HG02938 (cell line): ENCODE measurements at regions not wholly inside any gene's neighbourhood (a gene's known extent, or its start where the extent isn't known, plus 50 kb on each side); places are given as distances from the start of the nearest gene placed in this dataset.
"Not testable (repeated sequence)": the region's sequence is repeated elsewhere in the genome, so short reads cannot be mapped to it uniquely, and the experiment has no call there.

Source experiments
- ATAC-seq: cut with Tn5 transposase; IDR thresholded peaks from one replicate; pipeline ENCODE4 v1.9.1; 2021; ENCODE audit warnings: mild to moderate bottlenecking, moderate library complexity; ENCODE audit not compliant: unreplicated experiment

DNA sequence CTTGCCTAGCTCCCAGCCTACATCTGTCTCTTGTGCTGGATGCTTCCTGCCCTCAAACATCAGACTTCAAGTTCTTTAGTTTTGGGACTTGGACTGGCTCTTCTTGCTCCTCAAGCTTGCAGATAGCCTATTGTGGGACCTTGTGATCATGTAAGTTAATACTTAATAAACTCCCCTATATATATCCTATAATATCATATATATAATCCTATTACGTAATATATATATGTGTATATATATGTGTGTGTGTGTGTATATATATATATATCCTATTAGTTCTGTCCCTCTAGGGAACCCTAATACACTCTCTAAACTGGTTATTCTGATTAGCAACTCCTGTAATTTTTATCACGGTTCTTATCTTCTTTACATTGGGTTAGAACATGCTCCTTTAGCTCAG lies 274.9 kb upstream of the USP25 start:
- ATAC-seq = not testable (repeated sequence)

DNA sequence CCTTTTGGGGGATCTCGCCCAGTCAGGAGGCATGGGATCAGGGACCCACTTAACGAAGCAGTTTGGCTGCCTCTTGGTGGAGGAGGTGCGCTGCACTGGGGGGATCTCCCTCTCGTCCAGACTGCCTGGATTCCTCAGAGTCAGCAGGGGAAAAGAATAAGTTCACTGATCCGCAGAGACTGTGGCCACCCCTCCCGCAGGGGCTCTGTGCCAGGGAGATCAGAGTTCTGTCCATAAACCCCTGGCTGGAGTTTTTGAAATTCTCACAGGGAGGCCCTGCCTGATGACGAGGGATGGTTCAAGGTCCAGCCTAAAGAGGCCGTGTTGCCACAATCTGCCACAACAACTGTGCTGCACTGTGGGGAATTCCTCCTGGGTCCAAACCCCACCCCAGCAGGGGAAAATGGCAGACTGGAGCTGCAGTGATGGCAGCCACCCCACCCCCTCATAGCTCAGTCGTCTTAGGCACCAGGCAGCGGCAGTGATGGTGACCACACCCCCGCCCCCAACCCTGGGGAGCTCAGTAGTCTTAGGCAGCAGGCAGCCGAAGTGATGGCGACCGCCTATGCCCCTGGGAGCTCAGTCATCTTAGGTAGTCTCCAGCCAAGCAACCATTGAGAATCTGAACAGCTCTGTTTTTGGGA lies 273.8 kb upstream of the USP25 start:
- no peak for ATAC-seq

DNA sequence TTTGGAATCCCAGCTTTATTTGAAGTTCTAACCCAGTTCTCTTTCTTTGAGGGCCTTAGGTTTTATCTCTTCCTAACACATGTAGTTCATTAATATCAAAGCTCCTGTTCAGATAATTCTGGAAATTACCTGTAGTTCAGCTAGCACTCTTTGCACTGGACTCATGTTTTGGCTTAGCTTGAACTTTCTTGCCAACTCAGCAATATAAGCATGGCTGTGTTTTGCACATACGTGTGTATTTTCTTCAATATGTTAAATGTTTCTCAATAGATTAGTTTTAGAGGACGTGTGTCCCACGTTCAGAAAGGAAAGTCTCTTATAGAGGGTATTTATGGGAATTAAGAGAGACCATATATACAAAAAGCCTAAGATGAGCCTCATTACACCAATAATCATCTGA lies 271.8 kb upstream of the USP25 start:
- ATAC-seq = no peak

DNA sequence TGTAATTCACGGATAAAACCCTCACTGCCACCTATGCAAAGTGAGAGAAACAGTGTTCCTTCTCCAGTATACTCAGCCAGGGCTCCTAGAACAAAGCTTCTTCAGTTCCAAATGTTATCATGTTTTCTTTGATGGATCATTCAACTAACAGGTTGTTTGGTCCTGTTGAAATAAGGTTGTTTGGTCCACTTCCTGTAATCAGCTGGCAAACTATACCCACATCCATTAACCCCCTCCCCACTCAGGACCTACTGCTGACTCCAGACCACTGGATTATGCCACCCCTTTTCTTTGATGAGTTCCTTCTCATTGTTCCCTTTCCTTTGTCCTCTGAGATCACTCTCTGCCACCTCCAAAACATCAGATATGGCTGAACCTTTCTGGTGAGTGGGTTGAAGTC lies 267.7 kb upstream of the USP25 start:
- no peak for ATAC-seq

DNA sequence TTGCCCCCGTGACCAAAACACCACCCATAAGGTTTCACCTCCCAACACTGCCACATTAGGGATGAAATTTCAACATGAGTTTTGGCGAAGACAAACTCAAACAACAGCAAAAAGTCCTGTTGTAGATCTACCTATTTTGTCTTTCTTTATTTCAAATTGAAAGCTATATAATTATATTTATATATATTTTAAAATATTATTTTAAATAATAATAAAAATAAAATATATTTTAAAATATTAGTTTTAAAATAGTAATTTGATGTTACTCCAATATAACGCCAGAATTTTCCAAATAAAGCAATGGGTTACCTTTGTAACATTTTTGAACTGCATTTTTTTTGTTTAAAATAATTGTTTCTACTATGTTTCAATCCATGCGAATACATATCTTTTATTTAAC lies 263.5 kb upstream of the USP25 start:
- ATAC-seq = no peak

DNA sequence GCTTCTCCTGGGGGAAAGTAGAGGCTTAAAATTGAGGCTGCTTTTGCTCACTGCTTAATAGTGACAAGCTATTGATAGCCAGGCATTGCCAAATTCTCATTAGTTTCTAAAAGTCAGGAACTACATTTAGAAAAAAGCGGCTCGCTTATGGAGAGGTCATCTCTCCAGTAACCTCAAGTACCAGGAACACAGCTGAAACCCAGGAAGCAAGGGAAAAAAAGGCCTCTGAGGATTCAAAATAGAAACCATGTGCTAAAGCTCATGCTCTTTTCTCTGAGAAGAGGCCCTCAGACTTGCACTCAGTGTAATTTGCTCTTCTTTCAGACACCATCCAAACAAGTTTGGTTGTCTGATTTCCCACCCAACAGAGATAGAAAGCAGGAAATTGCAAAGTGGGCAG lies 261.4 kb upstream of the USP25 start:
- no peak for ATAC-seq

DNA sequence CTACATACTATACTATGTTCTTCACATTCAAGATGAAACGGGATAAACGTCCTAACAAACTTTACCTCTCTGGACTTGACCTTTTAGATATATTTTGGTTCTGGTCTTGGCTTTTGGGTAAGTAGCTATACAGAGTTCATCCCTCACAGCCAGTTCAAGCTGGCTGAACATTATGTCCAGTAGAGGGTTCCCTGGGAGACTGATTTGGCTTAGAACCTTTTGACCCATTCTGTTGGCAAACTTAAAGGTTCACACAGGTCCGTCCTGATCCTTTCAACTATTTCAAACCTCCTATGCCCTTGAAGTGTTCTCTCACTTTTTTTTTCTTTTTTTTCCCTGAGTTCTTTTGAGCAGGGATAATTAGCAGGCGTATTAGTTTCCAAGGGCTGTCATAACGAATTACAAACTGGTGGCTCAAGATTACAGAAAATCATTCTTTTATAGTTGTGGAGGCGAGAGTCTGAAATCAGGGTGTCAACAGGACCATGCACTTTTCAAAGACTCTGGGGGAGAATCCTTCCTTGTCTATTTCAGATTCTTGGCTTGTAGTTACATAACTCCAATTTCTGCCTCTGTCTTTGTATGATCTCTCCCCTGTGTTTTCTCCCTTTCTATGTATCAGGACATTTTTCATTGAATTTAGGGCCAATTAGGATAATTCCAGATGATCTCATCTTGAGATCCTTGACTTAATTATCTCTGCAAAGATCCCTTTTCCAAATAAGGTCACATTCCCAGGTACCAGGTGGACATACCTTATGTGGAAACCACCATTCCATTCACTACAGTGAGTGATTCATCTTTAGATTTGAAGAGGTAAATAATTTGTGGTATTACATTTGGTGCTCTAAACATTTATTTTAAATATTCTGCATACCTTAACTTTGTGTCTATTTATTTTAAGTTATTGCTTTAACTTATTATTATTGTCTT lies 257.4 kb upstream of the USP25 start:
- ATAC-seq = no peak

DNA sequence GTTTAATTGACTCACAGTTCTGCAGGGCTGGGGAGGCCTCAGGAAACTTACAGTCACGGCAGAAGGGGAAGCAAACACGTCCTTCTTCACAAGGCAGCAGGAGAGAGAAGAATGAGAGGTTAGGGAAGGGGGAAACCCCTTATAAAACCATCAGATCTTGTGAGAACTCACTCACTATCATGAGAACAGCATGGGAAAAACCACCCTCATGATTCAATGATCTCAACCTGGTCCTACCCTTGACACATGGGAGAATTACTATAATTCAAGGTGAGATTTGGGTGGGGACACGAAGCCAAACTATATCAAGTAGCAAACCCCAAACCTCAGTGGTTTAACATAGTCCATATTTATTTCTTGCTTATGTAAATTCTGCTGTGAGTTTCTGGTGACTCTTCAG lies 252.0 kb upstream of the USP25 start:
- not testable (repeated sequence) for ATAC-seq

DNA sequence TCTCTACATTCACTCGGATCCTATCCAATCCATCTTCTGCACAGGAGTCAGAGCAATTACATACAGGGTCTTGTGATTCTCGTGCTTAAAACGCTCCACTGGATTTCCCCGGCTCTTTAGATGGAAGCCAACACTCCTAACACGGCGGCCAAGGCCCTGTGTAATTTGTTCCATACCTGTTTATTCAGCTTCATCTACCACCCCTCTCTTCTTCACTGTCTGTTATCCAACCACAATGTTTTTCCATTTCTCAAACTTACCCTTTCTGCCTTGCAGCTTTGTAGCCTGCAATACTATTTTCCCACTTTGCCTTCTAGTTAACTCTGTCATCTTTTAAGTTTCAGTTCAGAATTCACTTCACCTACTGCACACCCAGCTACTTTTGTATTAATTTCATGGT lies 249.6 kb upstream of the USP25 start:
- no peak for ATAC-seq

DNA sequence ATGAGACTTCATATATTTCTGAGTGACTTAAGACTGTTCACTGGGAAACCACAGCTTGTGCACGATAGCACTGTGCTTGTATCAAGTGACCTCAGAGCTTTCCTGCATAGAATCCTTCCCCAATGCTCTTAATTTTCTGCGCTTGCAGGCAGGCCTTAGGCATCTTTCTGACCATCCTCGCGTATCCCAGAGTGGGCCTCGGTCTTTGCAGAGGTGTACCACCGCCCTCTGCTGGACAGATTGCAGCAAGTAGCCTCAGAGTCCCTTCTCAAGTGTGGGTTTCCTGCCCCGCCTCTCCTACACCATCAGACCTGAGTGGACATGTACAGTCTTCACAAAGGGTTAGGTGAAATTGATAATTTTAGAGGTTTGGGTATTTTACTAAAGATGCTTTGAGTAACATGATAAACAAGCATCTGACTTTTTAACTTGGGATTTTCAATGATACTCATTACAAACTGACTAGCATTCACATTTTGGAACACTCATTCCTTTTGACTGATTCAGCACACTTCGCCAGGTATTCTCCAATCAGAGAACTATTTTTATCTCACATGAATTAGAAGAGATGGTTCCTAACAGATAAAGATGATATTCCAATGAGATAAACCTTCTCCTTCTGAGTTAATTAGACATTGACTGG lies 246.5 kb upstream of the USP25 start:
- ATAC-seq = peak; percentile 97

DNA sequence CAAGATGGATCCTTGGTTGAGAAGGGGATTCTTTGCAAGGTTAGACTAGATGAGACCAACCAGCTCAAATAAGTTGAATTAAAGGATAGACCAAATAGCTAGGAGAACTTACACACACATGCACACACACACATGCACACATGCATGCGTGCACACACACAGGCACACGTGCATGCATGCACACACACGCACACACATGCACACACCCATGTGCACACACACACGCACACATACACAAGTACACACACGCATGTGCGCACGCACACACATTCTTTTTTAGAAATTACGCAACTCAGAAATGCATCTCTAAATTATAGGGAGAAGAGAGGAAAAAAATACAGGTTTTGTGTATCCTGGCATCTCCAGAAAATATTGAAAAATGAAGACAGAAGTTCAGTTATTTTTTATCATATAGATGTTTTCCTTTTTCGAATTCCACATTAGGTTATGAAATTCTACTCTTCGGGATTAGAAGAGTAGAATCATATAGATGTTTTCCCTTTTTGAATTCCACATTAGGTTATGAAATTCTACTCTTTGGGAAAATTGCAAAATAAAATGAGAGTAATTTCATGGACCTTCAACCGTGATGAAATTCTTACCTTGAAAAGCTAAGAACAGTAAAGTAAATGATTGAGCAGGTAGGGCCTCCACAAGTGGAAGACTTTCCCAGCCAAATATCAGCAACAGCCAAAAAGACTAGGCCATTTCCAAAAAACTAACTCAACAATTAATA lies 243.2 kb upstream of the USP25 start:
- ATAC-seq = no peak

DNA sequence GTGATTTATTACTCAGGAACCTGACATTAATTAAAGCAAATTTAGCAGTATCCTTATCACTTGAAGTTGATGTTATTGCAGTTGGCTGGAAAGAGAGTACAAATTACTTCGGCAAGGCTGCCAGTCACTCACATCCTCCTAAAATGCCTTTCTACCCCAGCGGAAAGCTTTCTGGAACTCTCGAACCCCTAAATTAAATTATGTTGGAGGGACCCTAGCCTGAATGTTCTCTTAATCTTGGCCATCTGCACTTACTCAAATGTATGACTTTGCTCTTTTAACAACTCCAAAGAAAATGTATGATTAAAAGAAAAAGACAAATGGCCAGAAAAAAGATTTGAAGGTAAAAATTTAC lies 242.6 kb upstream of the USP25 start:
- ATAC-seq = no peak

DNA sequence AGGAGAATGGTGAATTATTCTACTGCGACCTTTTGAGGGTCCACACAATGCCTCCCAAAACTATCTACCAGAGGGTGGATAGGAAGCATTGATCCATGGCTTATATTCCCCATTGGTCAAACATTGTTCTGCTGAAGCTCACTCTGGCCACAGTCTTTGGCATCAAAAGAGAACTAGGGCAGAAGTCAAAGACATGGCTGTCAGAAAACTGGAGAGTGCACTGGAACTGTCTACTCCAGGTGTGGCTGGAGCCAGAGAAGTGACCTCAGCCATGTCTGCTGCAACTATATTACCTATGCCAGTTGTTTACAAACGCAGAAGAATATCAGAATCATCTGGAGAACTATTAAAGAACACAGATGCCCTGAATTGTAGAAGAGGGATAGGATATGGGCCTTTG lies 238.7 kb upstream of the USP25 start:
- ATAC-seq = no peak

DNA sequence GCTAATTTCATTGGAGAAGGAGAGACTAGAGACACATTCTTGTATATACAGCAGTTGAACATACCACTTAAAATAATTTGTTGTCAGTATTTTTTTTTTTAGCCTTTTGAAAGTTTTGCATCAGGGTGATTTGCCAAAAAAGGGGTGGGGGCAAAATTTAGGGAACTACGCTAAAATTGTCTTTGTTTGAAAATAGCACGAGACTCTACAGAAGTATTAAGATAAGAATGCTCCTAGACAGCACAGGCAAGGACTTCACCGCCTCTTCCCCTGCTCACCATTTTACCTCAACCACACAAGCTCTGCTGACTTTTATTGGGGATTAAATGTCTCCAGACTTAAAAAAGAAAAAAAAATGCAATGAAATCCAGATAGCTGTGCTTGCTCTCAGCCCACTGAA lies 236.1 kb upstream of the USP25 start:
- ATAC-seq = no peak

DNA sequence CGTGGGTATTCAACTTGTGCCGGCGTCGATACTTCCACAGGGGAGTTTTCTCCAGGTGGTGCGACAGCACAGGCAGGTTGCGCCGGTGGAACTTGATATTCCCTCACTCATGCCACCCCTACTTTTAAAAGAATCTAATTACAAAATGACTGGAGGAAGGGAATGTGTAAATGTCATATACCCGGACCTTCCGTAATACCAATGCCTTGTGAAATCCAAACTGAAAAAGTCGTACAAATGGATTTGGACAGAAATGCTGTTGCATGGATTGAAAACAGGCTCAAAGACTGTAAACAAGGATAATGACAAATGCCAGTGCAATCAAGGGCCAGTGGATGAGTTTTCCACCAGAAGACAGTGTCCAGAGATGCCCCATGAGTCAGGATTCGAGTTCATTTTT lies 235.3 kb upstream of the USP25 start:
- ATAC-seq = no peak

DNA sequence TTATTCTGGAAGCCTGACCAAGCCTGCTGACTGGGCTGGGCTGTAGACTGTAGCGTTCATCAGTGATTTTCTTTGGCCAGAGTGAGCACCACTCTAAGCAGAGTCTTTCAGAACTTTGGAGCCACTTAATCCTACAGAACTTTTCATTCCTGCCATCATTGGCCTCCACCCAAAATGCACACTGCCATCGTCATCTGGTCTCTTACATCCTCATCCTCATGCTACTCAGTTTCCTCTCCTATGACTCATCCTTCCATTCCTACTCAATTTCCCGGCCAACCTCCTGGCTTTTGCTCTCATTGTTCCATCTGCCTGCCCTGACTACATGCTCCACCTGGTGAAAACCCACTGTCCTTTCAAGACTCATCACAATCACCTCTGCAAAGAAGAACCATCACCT lies 233.8 kb upstream of the USP25 start:
- ATAC-seq = no peak

DNA sequence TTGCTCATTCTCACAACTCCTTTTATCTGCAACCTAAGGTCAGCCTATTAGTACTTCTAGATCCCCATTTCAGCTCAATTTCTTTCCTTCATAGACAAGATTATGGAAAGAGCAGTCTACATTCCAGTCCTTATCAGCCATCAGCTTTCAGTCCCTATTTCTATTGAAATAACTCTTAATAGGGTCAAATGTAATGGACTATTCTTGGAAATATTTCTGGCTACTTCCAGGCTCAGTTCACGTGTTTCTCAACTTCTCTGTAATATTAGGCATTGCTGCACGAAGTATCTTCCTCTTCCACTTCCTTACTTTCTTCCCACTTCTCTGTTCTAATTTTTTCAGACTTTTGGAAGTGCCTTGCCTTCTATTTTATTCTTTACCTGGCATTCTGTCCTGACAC lies 232.9 kb upstream of the USP25 start:
- no peak for ATAC-seq

DNA sequence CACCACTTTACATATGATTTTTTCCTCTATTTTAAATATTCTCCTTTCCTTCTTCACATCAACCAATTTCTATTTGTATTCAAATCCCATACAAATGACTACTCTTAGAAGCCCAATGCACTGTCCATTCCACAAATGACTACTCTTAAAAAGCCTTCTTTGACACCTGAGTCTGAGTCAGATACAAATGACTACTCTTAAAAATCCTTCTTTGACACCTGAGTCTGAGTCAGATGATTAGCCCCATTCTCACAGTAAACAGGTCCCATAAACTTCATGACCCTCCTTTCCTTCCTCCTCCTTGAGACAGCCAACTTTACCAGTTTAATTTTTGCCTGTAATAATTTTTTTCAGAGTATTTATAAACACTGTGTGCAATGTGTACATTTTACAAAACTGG lies 231.3 kb upstream of the USP25 start:
- no peak for ATAC-seq

DNA sequence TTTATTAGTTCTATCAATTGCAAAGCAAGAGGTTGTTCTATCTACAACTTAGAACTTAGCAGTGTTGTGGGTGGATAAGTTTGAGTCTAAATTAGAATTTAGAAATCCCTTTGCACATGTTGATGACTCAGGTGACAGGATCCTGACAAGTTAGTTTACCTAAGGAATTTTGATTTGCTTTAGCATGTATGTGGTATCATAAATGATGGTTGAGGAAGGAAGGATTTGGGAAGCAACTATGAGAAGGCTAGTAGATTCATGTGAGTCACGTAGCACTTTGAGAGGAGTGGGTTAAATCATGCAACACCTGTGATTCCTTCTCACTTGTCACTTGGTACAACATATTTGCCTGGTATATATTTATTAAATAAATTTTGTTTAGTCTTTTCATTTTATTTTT lies 223.7 kb upstream of the USP25 start:
- no peak for ATAC-seq

DNA sequence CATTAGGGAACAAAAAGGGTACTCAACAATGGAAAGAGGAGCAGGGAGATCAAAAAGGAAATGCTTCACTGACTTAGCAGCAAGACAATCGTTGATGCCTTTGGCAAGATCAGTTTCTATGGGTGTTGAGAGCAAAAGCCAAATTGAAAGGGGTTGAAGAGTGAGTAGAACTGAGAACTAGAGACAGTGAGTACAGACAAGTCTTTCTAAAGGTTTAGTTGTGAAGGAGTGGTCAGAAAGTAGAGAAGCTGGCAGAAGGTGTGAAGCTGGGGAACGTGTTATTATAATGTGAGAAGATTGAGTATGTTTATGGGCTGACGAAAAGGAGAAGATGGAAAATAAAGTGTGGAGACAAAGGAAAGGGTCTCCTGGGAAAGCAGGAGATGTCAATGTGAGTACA lies 221.2 kb upstream of the USP25 start:
- no peak for ATAC-seq
